ENCODE measurements at regions not wholly inside any gene's neighbourhood (a gene's known extent, or its start where the extent isn't known, plus 50 kb on each side); places are given as distances from the start of the nearest gene placed in this dataset.

GRCh38 chr3:159928071-159928491 lies 60.6 kb upstream of the IL12A start:
- no peak for DNase-seq (ENCODE audit: low read depth in 3 of 3)

- no peak for DNase-seq (ENCODE audit: low read depth in 3 of 3)
Observed at GRCh38 chr3:159928666-159929065, 60.0 kb upstream of the IL12A start.

GRCh38 chr3:159929171-159930141 lies 59.2 kb upstream of the IL12A start:
- DNase-seq (ENCODE audit: low read depth in 3 of 3), result no peak

- no peak for DNase-seq (ENCODE audit: low read depth in 3 of 3)
Observed at GRCh38 chr3:159934216-159934615, 54.4 kb upstream of the IL12A start.

DNA sequence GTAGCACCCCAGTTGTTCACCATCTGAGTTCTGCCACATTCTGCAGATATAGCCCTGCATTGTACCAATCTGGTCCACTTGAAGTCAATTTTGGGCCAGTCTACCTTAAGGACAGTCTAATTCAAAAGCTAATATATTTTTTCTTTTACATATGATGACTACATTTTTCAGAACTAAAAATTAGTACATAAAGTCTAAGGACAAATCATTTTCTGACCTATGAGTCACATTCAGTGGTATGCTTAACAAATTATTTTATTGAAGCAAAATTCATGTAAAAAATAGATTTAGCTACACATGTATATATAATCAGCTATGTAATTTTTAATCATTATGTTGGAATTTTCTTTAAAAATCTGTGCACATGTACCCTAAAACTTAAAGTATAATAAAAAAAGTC lies 52.1 kb upstream of the IL12A start:
- no peak for DNase-seq (ENCODE audit: low read depth in 3 of 3)

DNA sequence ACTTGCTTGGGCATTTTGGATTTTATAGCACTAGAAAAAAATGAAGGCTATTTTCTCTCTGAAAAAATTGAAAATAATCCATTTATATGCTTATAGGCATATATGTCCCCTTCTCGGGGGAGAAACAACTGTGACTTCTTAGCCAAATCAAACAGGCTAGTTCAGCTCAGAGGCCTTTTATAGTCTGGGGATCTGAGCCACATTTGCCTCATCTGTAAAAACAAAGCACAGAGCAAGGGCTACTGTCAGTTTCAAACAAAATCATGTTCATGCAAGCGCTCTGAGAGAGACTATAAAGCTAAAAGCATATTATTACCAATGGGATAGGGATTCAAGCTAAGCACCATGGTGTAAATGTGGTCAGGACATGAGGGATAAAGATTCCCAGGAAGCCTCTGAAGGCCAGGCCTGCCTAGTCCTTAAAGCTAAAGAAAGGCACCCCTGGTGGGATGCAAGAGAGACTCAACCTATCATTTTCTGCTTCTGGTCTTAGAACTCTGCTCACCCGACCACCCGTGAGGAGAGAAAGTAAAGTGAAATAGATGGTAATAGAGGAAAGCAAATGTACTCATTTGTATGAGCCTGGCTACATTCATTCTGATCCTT lies 51.0 kb upstream of the IL12A start:
- no peak for DNase-seq (ENCODE audit: low read depth in 3 of 3)

DNA sequence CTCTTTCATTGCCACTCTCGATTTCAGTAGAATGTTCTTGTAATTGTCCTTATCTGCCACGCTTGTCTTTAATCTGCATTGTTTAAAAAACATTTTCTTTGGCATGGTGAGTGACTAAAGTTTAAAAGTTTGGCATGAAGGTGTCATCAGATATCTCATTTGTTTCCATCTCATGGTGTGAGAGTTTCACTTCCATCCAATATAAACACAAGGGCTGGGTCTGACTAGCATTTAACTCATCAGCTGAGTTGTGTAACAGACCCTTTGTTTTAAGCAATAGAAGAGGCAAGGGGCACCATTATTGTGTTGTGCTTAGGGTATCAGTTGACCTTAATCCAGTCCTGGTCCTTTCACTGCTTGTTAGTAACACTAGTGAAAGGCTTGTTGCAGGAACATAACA lies 49.9 kb upstream of the IL12A start:
- DNase-seq (ENCODE audit: low read depth in 3 of 3), result no peak
